ENCODE measurements at regions not wholly inside any gene's neighbourhood (a gene's known extent, or its start where the extent isn't known, plus 50 kb on each side); places are given as distances from the start of the nearest gene placed in this dataset.
"Not testable (repeated sequence)": the region's sequence is repeated elsewhere in the genome, so short reads cannot be mapped to it uniquely, and the experiment has no call there.

DNA sequence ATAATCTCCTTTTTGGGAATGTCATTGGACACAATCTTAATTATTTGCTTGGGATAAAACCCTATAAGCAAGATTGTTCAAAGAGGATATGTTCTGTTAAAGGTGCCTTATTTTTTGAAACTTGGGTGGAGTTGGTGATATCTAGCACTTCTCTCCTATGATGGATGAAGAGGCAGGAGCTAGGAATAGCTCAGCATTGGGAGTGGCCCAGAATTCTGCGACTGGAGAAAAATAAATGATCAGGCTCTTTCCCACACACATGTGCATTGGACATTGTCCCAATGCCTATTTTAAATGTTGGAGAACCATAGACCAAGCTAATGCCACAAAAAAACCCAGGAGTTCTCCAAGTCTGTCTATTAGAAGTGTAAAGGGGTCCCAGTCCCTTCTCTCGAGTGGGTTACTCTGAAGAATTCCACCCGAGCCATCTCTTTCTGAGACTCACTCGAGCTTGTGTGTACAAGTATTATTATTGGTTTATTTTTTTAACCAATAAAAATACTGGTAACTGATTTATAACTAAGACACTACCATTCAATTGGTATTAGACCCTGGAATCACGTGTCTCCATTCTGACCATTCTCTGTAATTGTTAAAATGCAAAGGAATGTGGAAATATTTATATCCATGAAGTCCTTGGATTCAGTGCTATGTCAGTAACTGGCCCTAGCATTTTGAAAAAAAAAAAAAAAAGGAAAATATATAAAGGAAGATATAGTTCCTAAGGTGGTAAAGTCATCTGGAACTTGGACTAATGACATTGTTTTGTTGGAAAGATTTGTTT, 437.5 kb upstream of the TMEM132C start:
- no peak overlapping the region for H3K4me3 ChIP-seq (ENCODE audit: low read length)
- DNase-seq (ENCODE audit: low read depth), result no peak
- TF ChIP-seq, protein P1, sequence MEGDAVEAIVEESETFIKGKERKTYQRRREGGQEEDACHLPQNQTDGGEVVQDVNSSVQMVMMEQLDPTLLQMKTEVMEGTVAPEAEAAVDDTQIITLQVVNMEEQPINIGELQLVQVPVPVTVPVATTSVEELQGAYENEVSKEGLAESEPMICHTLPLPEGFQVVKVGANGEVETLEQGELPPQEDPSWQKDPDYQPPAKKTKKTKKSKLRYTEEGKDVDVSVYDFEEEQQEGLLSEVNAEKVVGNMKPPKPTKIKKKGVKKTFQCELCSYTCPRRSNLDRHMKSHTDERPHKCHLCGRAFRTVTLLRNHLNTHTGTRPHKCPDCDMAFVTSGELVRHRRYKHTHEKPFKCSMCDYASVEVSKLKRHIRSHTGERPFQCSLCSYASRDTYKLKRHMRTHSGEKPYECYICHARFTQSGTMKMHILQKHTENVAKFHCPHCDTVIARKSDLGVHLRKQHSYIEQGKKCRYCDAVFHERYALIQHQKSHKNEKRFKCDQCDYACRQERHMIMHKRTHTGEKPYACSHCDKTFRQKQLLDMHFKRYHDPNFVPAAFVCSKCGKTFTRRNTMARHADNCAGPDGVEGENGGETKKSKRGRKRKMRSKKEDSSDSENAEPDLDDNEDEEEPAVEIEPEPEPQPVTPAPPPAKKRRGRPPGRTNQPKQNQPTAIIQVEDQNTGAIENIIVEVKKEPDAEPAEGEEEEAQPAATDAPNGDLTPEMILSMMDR (IDR thresholded peaks at IDR 0.05; ENCODE audit: insufficient read depth, low read depth, low read length, missing control alignments), result no peak

DNA sequence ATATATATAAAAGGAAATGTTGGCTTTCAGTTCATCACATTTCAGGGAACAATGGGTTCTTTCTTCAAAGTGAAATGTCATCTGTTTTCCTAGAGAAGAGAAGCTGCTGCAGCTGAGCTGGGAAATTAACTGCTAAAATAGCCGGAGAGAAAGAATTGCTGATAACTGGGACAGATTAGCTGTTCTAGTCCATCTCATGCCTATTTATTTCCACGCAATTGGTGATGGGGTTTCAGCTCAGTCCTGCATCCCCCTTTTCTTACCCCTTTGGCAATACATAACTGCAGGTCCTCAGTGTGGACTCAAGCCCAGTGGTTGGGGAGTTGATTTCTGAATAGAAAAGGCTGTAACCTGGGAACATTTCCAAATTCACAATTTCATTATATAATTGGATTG, 436.9 kb upstream of the TMEM132C start:
- H3K4me3 ChIP-seq (ENCODE audit: low read length), result no peak overlapping the region
- TF ChIP-seq, protein P1 (IDR thresholded peaks at IDR 0.05; ENCODE audit: insufficient read depth, low read depth, low read length, missing control alignments), result no peak
- no peak for DNase-seq (ENCODE audit: low read depth)

DNA sequence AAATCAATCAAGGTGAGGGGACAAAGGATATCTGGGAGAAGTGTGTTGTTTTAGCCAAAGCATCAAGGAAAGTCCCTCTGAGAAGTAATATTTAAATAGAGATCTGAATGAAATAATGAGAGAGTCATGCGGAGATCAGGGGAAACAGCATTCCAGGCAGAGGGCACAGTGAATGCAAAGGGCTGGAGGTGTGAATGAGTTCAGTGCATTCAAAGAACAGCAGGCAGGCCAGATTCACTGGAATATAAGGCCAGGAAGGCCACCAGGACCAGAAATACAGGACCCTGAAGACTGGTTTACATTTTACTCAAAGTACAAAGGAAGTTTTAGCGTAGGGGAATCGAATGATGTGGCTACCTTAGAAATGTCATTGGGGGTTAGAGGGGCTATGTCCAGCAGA, 436.2 kb upstream of the TMEM132C start:
- DNase-seq (ENCODE audit: low read depth), result no peak
- H3K4me3 ChIP-seq (ENCODE audit: low read length), result no peak overlapping the region
- TF ChIP-seq, protein P1 (IDR thresholded peaks at IDR 0.05; ENCODE audit: insufficient read depth, low read depth, low read length, missing control alignments), result no peak

DNA sequence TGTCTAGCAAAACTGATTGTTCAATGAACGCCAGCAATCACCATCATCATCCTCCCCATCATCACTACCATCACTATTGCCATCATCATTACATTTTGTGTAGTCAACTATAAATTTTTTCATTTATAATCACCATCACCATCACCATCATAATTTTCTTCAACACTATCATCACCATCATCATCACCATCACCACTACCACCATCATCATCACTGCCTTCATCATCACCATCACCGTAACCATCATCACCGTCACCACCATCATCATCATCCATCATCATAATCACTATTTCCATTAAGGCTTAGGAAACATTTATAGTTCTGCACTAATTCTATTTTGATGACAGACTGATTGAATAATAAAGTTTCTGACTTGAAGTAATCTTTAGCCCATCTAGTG, 434.8 kb upstream of the TMEM132C start:
- TF ChIP-seq, protein P1 (IDR thresholded peaks at IDR 0.05; ENCODE audit: insufficient read depth, low read depth, low read length, missing control alignments), result no peak
- DNase-seq (ENCODE audit: low read depth), result no peak

DNA sequence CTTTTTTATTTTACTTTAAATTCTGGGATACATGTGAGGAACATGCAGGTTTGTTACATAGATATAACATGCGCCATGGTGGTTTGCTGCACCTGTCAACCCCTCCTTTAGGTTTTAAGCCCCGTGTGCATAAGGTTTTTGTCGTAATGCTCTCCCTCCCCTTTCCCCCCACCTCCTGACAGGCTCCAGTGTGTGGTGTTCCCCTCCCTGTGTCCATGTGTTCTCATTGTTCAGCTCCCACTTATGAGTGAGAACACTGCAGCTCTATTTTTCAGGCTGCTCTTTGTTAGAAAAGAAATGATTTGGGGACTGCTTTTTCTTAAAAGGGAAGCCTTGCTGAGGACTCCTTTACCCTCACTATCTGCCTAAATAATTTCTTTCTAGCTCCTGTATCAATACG, 430.2 kb upstream of the TMEM132C start:
- not testable (repeated sequence) for H3K4me3 ChIP-seq (ENCODE audit: low read length); DNase-seq (ENCODE audit: low read depth)

More for the DNA sequence above, 434.8 kb upstream of the TMEM132C start:
- no peak overlapping the region for H3K4me3 ChIP-seq (ENCODE audit: low read length)

DNA sequence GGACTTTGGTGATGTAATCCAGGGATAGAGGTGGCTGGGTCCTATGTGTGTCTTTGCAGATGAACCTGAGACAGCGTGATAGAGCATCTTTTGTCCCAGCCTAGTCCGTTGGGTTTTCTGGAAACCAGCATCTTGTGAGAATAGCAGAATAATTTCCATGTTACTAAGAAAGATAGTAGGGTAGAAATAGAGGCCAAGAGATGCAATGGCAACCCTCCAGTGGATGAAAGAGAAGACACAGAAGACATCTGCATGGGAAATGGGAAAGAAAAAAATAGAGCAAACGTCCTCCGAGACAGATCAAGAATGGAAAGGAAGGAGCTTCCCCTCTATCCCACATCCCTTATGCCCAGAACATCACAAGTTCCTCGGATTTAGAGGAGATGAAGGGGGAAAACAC, 409.3 kb upstream of the TMEM132C start:
- no peak overlapping the region for H3K4me3 ChIP-seq (ENCODE audit: low read length)
- TF ChIP-seq, protein P1 (IDR thresholded peaks at IDR 0.05; ENCODE audit: insufficient read depth, low read depth, low read length, missing control alignments), result no peak
- no peak for DNase-seq (ENCODE audit: low read depth)

DNA sequence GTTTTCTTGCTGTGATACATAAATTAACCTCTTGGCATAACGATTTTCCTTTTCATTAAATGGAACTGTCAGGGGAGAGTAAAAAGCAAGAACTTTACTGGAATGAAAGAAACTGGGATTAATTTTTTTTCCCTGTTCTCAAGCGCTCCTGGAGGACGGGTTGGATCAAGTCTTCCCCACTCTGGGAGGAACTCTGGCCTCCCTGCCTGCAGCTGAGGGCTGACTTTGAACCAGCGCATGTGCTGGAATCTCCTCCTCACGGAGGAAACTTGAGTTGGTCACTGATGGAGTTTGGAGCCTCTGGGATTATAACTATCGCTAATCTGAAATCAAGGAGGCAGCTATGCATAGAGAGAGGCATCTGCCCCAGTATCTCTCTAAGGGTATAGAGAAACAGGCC, 406.4 kb upstream of the TMEM132C start:
- TF ChIP-seq, protein P1 (IDR thresholded peaks at IDR 0.05; ENCODE audit: insufficient read depth, low read depth, low read length, missing control alignments), result no peak
- DNase-seq (ENCODE audit: low read depth), result no peak
- H3K4me3 ChIP-seq (ENCODE audit: low read length), result no peak overlapping the region

Data from epithelial cell of esophagus (primary cell).